ENCODE measurements at regions not wholly inside any gene's neighbourhood (a gene's known extent, or its start where the extent isn't known, plus 50 kb on each side); places are given as distances from the start of the nearest gene placed in this dataset.

- TF ChIP-seq TOX (CRISPR knock-in tag; IDR thresholded peaks at IDR 0.05; ENCODE audit: borderline replicate concordance) (no peak), RARB (CRISPR knock-in tag; IDR thresholded peaks at IDR 0.05) (no peak), CSDC2 (CRISPR knock-in tag; IDR thresholded peaks at IDR 0.05) (no peak), ZFP30 (CRISPR knock-in tag; IDR thresholded peaks at IDR 0.05) (no peak), TSHZ2 (CRISPR knock-in tag; IDR thresholded peaks at IDR 0.05) (no peak), CSRNP3 (CRISPR knock-in tag; IDR thresholded peaks at IDR 0.05) (no peak), POU6F1 (CRISPR knock-in tag; IDR thresholded peaks at IDR 0.05; ENCODE audit: borderline replicate concordance, low read depth) (no peak), OSR1 (CRISPR knock-in tag; IDR thresholded peaks at IDR 0.05) (no peak), ZFP3 (CRISPR knock-in tag; IDR thresholded peaks at IDR 0.05) (no peak), SNAI2 (CRISPR knock-in tag; IDR thresholded peaks at IDR 0.05) (no peak), BACH2 (CRISPR knock-in tag; IDR thresholded peaks at IDR 0.05; ENCODE audit: borderline replicate concordance) (no peak), ESRRG (CRISPR knock-in tag; IDR thresholded peaks at IDR 0.05) (no peak), TCF4 (CRISPR knock-in tag; IDR thresholded peaks at IDR 0.05; ENCODE audit: borderline replicate concordance) (no peak)
- no peak for ATAC-seq
Measured at GRCh38 chr1:72697410-72697809, 415.1 kb upstream of the NEGR1 start.

GRCh38 chr1:72693899-72694298 lies 411.6 kb upstream of the NEGR1 start:
- ATAC-seq: no peak

GRCh38 chr1:72693376-72693775 lies 411.0 kb upstream of the NEGR1 start:
- no peak for ATAC-seq
- TF ChIP-seq TCF4 (CRISPR knock-in tag; IDR thresholded peaks at IDR 0.05; ENCODE audit: borderline replicate concordance) (no peak), ZFP3 (CRISPR knock-in tag; IDR thresholded peaks at IDR 0.05) (no peak), OSR1 (CRISPR knock-in tag; IDR thresholded peaks at IDR 0.05) (no peak), ZNF565 (CRISPR knock-in tag; conservative IDR thresholded peaks at IDR 0.05; ENCODE audit: low read depth) (no peak), ESRRG (CRISPR knock-in tag; IDR thresholded peaks at IDR 0.05) (no peak), SNAI2 (CRISPR knock-in tag; IDR thresholded peaks at IDR 0.05) (no peak), ARNTL (CRISPR knock-in tag; IDR thresholded peaks at IDR 0.05; ENCODE audit: borderline replicate concordance, low read depth) (no peak), CSDC2 (CRISPR knock-in tag; IDR thresholded peaks at IDR 0.05) (no peak)

More at GRCh38 chr1:72693899-72694298, 411.6 kb upstream of the NEGR1 start:
- TF ChIP-seq PATZ1 (CRISPR knock-in tag; IDR thresholded peaks at IDR 0.05; ENCODE audit: borderline replicate concordance): no peak

- no peak for ATAC-seq
- no peak for TF ChIP-seq RARB (CRISPR knock-in tag; IDR thresholded peaks at IDR 0.05)
- no peak for TF ChIP-seq CREB5 (CRISPR knock-in tag; IDR thresholded peaks at IDR 0.05; ENCODE audit: low read depth)
- TF ChIP-seq PPARA (CRISPR knock-in tag; IDR thresholded peaks at IDR 0.05; ENCODE audit: borderline replicate concordance): no peak
- TF ChIP-seq TSHZ2 (CRISPR knock-in tag; IDR thresholded peaks at IDR 0.05): no peak
- no peak for TF ChIP-seq TOX (CRISPR knock-in tag; IDR thresholded peaks at IDR 0.05; ENCODE audit: borderline replicate concordance)
- no peak for TF ChIP-seq POU6F1 (CRISPR knock-in tag; IDR thresholded peaks at IDR 0.05; ENCODE audit: borderline replicate concordance, low read depth)
- TF ChIP-seq CSRNP3 (CRISPR knock-in tag; IDR thresholded peaks at IDR 0.05): no peak
- TF ChIP-seq CSDC2 (CRISPR knock-in tag; IDR thresholded peaks at IDR 0.05): no peak
- no peak for TF ChIP-seq OSR1 (CRISPR knock-in tag; IDR thresholded peaks at IDR 0.05)
- TF ChIP-seq ZFP3 (CRISPR knock-in tag; IDR thresholded peaks at IDR 0.05): no peak
- TF ChIP-seq ZC3H10 (CRISPR knock-in tag; IDR thresholded peaks at IDR 0.05): no peak
- TF ChIP-seq SNAI2 (CRISPR knock-in tag; IDR thresholded peaks at IDR 0.05): no peak
Measured at GRCh38 chr1:72690871-72691270, 408.5 kb upstream of the NEGR1 start.
